Immature natural killer cell (primary cell): ENCODE measurements at regions not wholly inside any gene's neighbourhood (a gene's known extent, or its start where the extent isn't known, plus 50 kb on each side); places are given as distances from the start of the nearest gene placed in this dataset.
"Not testable (repeated sequence)": the region's sequence is repeated elsewhere in the genome, so short reads cannot be mapped to it uniquely, and the experiment has no call there.

Source experiments
- DNase-seq, 3 donors: peaks; one replicate each; pipeline ENCODE4 v3.0.0; 2022; ENCODE audit warnings: mixed read lengths in 1 of 3
- H3K27ac Mint-ChIP-seq, 6 donors: one replicate each; pipeline ENCODE4 v1.8.0; 2020; ENCODE audit warnings: mixed read lengths in 6 of 6, mild to moderate bottlenecking in 5 of 6, inconsistent platforms in 4 of 6, moderate library complexity in 3 of 6
- H3K27me3 Mint-ChIP-seq, 3 donors: one replicate each; pipeline ENCODE4 v1.8.0; 2020 to 2021; ENCODE audit warnings: low read depth in 3 of 3, mild to moderate bottlenecking in 3 of 3, mixed read lengths in 3 of 3, moderate library complexity in 3 of 3, inconsistent platforms in 1 of 3
- H3K36me3 Mint-ChIP-seq, 3 donors: one replicate each; pipeline ENCODE4 v1.8.0; 2020; ENCODE audit warnings: mixed read lengths in 3 of 3, inconsistent platforms in 2 of 3, mild to moderate bottlenecking in 2 of 3
- H3K4me1 Mint-ChIP-seq, 2 donors: one replicate each; pipeline ENCODE4 v1.8.0; 2020; ENCODE audit warnings: inconsistent platforms in 2 of 2, mild to moderate bottlenecking in 2 of 2, mixed read lengths in 2 of 2, moderate library complexity in 1 of 2
- H3K4me3 Mint-ChIP-seq, 5 donors: one replicate each; pipeline ENCODE4 v1.8.0; 2020; ENCODE audit warnings: mild to moderate bottlenecking in 5 of 5, mixed read lengths in 5 of 5, inconsistent platforms in 3 of 5, moderate library complexity in 3 of 5
- H3K9me3 Mint-ChIP-seq, 6 donors: one replicate each; pipeline ENCODE4 v1.8.0; 2020; ENCODE audit warnings: mild to moderate bottlenecking in 6 of 6, mixed read lengths in 6 of 6, inconsistent platforms in 4 of 6, moderate library complexity in 3 of 6

GRCh38 chr1:100791586-100791985 lies 72.0 kb downstream of the VCAM1 start:
- H3K9me3 Mint-ChIP-seq: peaks cover 0 to 2% (median 0%) of the 10 kb centered on the region in 6 donors
- no peak overlapping the region for H3K27ac Mint-ChIP-seq
- no peaks in the 10 kb centered on the region for H3K4me1 Mint-ChIP-seq
- H3K4me3 Mint-ChIP-seq: no peak overlapping the region
- peaks cover 2 to 4% (median 4%) of the 10 kb centered on the region in 3 donors for H3K27me3 Mint-ChIP-seq
- H3K36me3 Mint-ChIP-seq: no peaks in the 10 kb centered on the region
- no peak for DNase-seq

GRCh38 chr1:100793659-100794058 lies 74.1 kb downstream of the VCAM1 start:
- no peak overlapping the region for H3K27ac Mint-ChIP-seq
- no peaks in the 10 kb centered on the region for H3K9me3 Mint-ChIP-seq
- no peaks in the 10 kb centered on the region for H3K36me3 Mint-ChIP-seq
- H3K4me1 Mint-ChIP-seq: no peaks in the 10 kb centered on the region
- no peak for DNase-seq
- peaks cover 0 to 2% (median 0%) of the 10 kb centered on the region in 3 donors for H3K27me3 Mint-ChIP-seq
- no peak overlapping the region for H3K4me3 Mint-ChIP-seq

- Mint-ChIP-seq H3K4me3 (no peak overlapping the region), H3K27ac (no peak overlapping the region), H3K27me3 (peaks cover 0 to 2% (median 2%) of the 10 kb centered on the region in 3 donors), H3K4me1 (no peaks in the 10 kb centered on the region), H3K36me3 (no peaks in the 10 kb centered on the region), H3K9me3 (no peaks in the 10 kb centered on the region)
- DNase-seq: no peak
Observed at GRCh38 chr1:100794748-100795645, 75.5 kb downstream of the VCAM1 start.

- H3K27me3 Mint-ChIP-seq: peaks cover 2 to 3% (median 2%) of the 10 kb centered on the region in 3 donors
- DNase-seq: no peak
- H3K4me1 Mint-ChIP-seq: no peaks in the 10 kb centered on the region
- H3K36me3 Mint-ChIP-seq: peaks cover 0 to 4% (median 0%) of the 10 kb centered on the region in 3 donors
- peaks cover 0 to 5% (median 4%) of the 10 kb centered on the region in 6 donors for H3K9me3 Mint-ChIP-seq
- H3K27ac Mint-ChIP-seq: no peak overlapping the region
- H3K4me3 Mint-ChIP-seq: no peak overlapping the region
Observed at GRCh38 chr1:100795646-100795985, 76.1 kb downstream of the VCAM1 start.

GRCh38 chr1:100796046-100796445 lies 76.5 kb downstream of the VCAM1 start:
- Mint-ChIP-seq H3K9me3 (peaks cover 0 to 9% (median 6%) of the 10 kb centered on the region in 6 donors), H3K4me3 (no peak overlapping the region), H3K4me1 (no peaks in the 10 kb centered on the region), H3K27ac (no peak overlapping the region), H3K36me3 (peaks cover 0 to 5% (median 0%) of the 10 kb centered on the region in 3 donors), H3K27me3 (peaks cover 2 to 3% (median 3%) of the 10 kb centered on the region in 3 donors)
- DNase-seq: no peak

GRCh38 chr1:100799548-100799947 lies 80.0 kb downstream of the VCAM1 start:
- H3K27ac Mint-ChIP-seq: no peak overlapping the region

GRCh38 chr1:100799954-100800612 lies 80.5 kb downstream of the VCAM1 start:
- no peak for DNase-seq
- Mint-ChIP-seq H3K9me3 (peaks cover 5 to 13% (median 7%) of the 10 kb centered on the region in 6 donors), H3K4me3 (no peak overlapping the region), H3K36me3 (peaks cover 0 to 5% (median 0%) of the 10 kb centered on the region in 3 donors), H3K27me3 (peaks cover 2 to 3% (median 3%) of the 10 kb centered on the region in 3 donors), H3K27ac (no peak overlapping the region), H3K4me1 (no peaks in the 10 kb centered on the region)

More at GRCh38 chr1:100799548-100799947, 80.0 kb downstream of the VCAM1 start:
- Mint-ChIP-seq H3K27me3 (peaks cover 2 to 3% (median 3%) of the 10 kb centered on the region in 3 donors), H3K36me3 (peaks cover 0 to 5% (median 0%) of the 10 kb centered on the region in 3 donors), H3K4me3 (no peak overlapping the region), H3K9me3 (peaks cover 5 to 13% (median 7%) of the 10 kb centered on the region in 6 donors), H3K4me1 (no peaks in the 10 kb centered on the region)
- no peak for DNase-seq

GRCh38 chr1:100801256-100801655 lies 81.7 kb downstream of the VCAM1 start:
- H3K27ac Mint-ChIP-seq, H3K4me1 Mint-ChIP-seq, H3K36me3 Mint-ChIP-seq, DNase-seq, H3K4me3 Mint-ChIP-seq, H3K27me3 Mint-ChIP-seq: not testable (repeated sequence)
- H3K9me3 Mint-ChIP-seq: peaks cover 5 to 13% (median 7%) of the 10 kb centered on the region in 6 donors

GRCh38 chr1:100803280-100803679 lies 83.7 kb downstream of the VCAM1 start:
- not testable (repeated sequence) for H3K4me1 Mint-ChIP-seq, H3K36me3 Mint-ChIP-seq, H3K4me3 Mint-ChIP-seq, DNase-seq, H3K27me3 Mint-ChIP-seq, H3K27ac Mint-ChIP-seq
- peaks cover 5 to 13% (median 7%) of the 10 kb centered on the region in 6 donors for H3K9me3 Mint-ChIP-seq

GRCh38 chr1:100806601-100807000 lies 87.1 kb downstream of the VCAM1 start:
- no peaks in the 10 kb centered on the region for H3K36me3 Mint-ChIP-seq
- H3K9me3 Mint-ChIP-seq: peaks cover 0 to 7% (median 2%) of the 10 kb centered on the region in 6 donors
- H3K4me1 Mint-ChIP-seq: no peaks in the 10 kb centered on the region
- no peak overlapping the region for H3K4me3 Mint-ChIP-seq
- H3K27me3 Mint-ChIP-seq: peaks cover 0 to 3% (median 2%) of the 10 kb centered on the region in 3 donors
- no peak overlapping the region for H3K27ac Mint-ChIP-seq
- no peak for DNase-seq

- Mint-ChIP-seq H3K9me3 (no peaks in the 10 kb centered on the region), H3K36me3 (peaks cover 0 to 10% (median 0%) of the 10 kb centered on the region in 3 donors), H3K4me1 (peaks cover 11 to 14% of the 10 kb centered on the region in 2 donors), H3K27ac (no peak overlapping the region), H3K4me3 (no peak overlapping the region), H3K27me3 (peaks cover 0 to 3% (median 3%) of the 10 kb centered on the region in 3 donors)
- DNase-seq: no peak
Observed at GRCh38 chr1:100810360-100810759, 84.3 kb downstream of the EXTL2 start.

- Mint-ChIP-seq H3K36me3 (peaks cover 0 to 10% (median 0%) of the 10 kb centered on the region in 3 donors), H3K27me3 (peaks cover 0 to 3% (median 2%) of the 10 kb centered on the region in 3 donors), H3K4me3 (no peak overlapping the region)
Observed at GRCh38 chr1:100811808-100812207, 82.8 kb downstream of the EXTL2 start.

GRCh38 chr1:100814938-100815337 lies 79.7 kb downstream of the EXTL2 start:
- Mint-ChIP-seq H3K4me3 (peak overlapping the region; percentile 0 to 66 (median 31)), H3K4me1 (peaks cover 12 to 15% of the 10 kb centered on the region in 2 donors), H3K27ac (peak overlapping the region; percentile 2 to 79 (median 54))
- H3K27me3 Mint-ChIP-seq, H3K9me3 Mint-ChIP-seq, H3K36me3 Mint-ChIP-seq: not testable (repeated sequence)
- DNase-seq: peak; percentile 18 to 39 (median 19)

More at GRCh38 chr1:100811808-100812207, 82.8 kb downstream of the EXTL2 start:
- no peaks in the 10 kb centered on the region for H3K9me3 Mint-ChIP-seq
- no peak overlapping the region for H3K27ac Mint-ChIP-seq
- H3K4me1 Mint-ChIP-seq: peaks cover 12 to 15% of the 10 kb centered on the region in 2 donors
- no peak for DNase-seq

GRCh38 chr1:100816049-100816448 lies 78.6 kb downstream of the EXTL2 start:
- no peak for DNase-seq
- Mint-ChIP-seq H3K27me3 (peaks cover 0 to 2% (median 1%) of the 10 kb centered on the region in 3 donors), H3K36me3 (peaks cover 0 to 10% (median under 1%) of the 10 kb centered on the region in 3 donors), H3K4me3 (no peak overlapping the region), H3K9me3 (peaks cover 0 to under 1% (median under 1%) of the 10 kb centered on the region in 6 donors), H3K4me1 (peaks cover 12 to 15% of the 10 kb centered on the region in 2 donors), H3K27ac (no peak overlapping the region)
